HPDE6-E6E7 (cell line): ENCODE measurements at regions not wholly inside any gene's neighbourhood (a gene's known extent, or its start where the extent isn't known, plus 50 kb on each side); places are given as distances from the start of the nearest gene placed in this dataset.

ENCODE experiments used
- DNase-seq: peaks from one replicate; pipeline ENCODE4 v3.0.0; 2011; ENCODE audit warnings: missing footprints; ENCODE audit errors: extremely low spot score

GRCh38 chr6:14903176-14904038, 342.5 kb upstream of the JARID2 start:
- DNase-seq, result no peak

- no peak for DNase-seq
Measured at GRCh38 chr6:14905201-14905600, 340.7 kb upstream of the JARID2 start.

- no peak for DNase-seq
Measured at GRCh38 chr6:14906621-14907020, 339.2 kb upstream of the JARID2 start.

- DNase-seq, result no peak
Measured at GRCh38 chr6:14910692-14911547, 334.9 kb upstream of the JARID2 start.

GRCh38 chr6:14912226-14912625, 333.6 kb upstream of the JARID2 start:
- DNase-seq, result no peak

- no peak for DNase-seq
Measured at GRCh38 chr6:14912706-14913105, 333.2 kb upstream of the JARID2 start.

GRCh38 chr6:14913931-14914330, 331.9 kb upstream of the JARID2 start:
- no peak for DNase-seq

- DNase-seq, result no peak
Measured at GRCh38 chr6:14915888-14916832, 329.7 kb upstream of the JARID2 start.

- peak; percentile 23 for DNase-seq
Measured at GRCh38 chr6:14917109-14917910, 328.6 kb upstream of the JARID2 start.

- DNase-seq, result no peak
Measured at GRCh38 chr6:14918200-14918907, 327.5 kb upstream of the JARID2 start.

- DNase-seq, result no peak
Measured at GRCh38 chr6:14919038-14919670, 326.7 kb upstream of the JARID2 start.

- no peak for DNase-seq
Measured at GRCh38 chr6:14920276-14920675, 325.6 kb upstream of the JARID2 start.

GRCh38 chr6:14921170-14921569, 324.7 kb upstream of the JARID2 start:
- no peak for DNase-seq

GRCh38 chr6:14921878-14922671, 323.8 kb upstream of the JARID2 start:
- DNase-seq, result no peak

- DNase-seq, result no peak
Measured at GRCh38 chr6:14922706-14923460, 323.0 kb upstream of the JARID2 start.

- DNase-seq, result no peak
Measured at GRCh38 chr6:14924126-14925024, 321.5 kb upstream of the JARID2 start.
